ENCODE measurements at regions not wholly inside any gene's neighbourhood (a gene's known extent, or its start where the extent isn't known, plus 50 kb on each side); places are given as distances from the start of the nearest gene placed in this dataset.

GRCh38 chr3:83092521-83093221, 1331.2 kb upstream of the GBE1 start:
- H3K4me1 ChIP-seq (ENCODE audit: control insufficient read depth, insufficient read depth, low read length): no peaks in the 10 kb centered on the region
- H3K27ac ChIP-seq (ENCODE audit: low read depth, low read length): no peak overlapping the region
- no peak overlapping the region for H3K4me3 ChIP-seq (ENCODE audit: low read depth, low read length)
- no peaks in the 10 kb centered on the region for H3K36me3 ChIP-seq (ENCODE audit: control insufficient read depth, insufficient read depth, low read length)
- H3K9me3 ChIP-seq (ENCODE audit: control insufficient read depth, insufficient read depth, low read depth, low read length): no peaks in the 10 kb centered on the region
- H3K9ac ChIP-seq (ENCODE audit: low read length): no peak overlapping the region
- no peaks in the 10 kb centered on the region for H3K27me3 ChIP-seq (ENCODE audit: control insufficient read depth, insufficient read depth, low read length)

GRCh38 chr3:83076041-83076440, 1314.6 kb upstream of the GBE1 start:
- Histone ChIP-seq H3K27ac (ENCODE audit: low read depth, low read length) (no peak overlapping the region), H3K4me1 (ENCODE audit: control insufficient read depth, insufficient read depth, low read length) (no peaks in the 10 kb centered on the region), H3K36me3 (ENCODE audit: control insufficient read depth, insufficient read depth, low read length) (no peaks in the 10 kb centered on the region), H3K9me3 (ENCODE audit: control insufficient read depth, insufficient read depth, low read depth, low read length) (no peaks in the 10 kb centered on the region), H3K27me3 (ENCODE audit: control insufficient read depth, insufficient read depth, low read length) (no peaks in the 10 kb centered on the region), H3K4me3 (ENCODE audit: low read depth, low read length) (no peak overlapping the region), H3K9ac (ENCODE audit: low read length) (no peak overlapping the region)

- H3K9me3 ChIP-seq (ENCODE audit: control insufficient read depth, insufficient read depth, low read depth, low read length): no peaks in the 10 kb centered on the region
- no peaks in the 10 kb centered on the region for H3K36me3 ChIP-seq (ENCODE audit: control insufficient read depth, insufficient read depth, low read length)
Measured at GRCh38 chr3:83074485-83074884, 1313.0 kb upstream of the GBE1 start.

GRCh38 chr3:83065851-83066460, 1304.5 kb upstream of the GBE1 start:
- Histone ChIP-seq H3K27me3 (ENCODE audit: control insufficient read depth, insufficient read depth, low read length) (no peaks in the 10 kb centered on the region), H3K27ac (ENCODE audit: low read depth, low read length) (no peak overlapping the region), H3K4me1 (ENCODE audit: control insufficient read depth, insufficient read depth, low read length) (no peaks in the 10 kb centered on the region), H3K4me3 (ENCODE audit: low read depth, low read length) (no peak overlapping the region), H3K36me3 (ENCODE audit: control insufficient read depth, insufficient read depth, low read length) (no peaks in the 10 kb centered on the region), H3K9me3 (ENCODE audit: control insufficient read depth, insufficient read depth, low read depth, low read length) (peaks cover 11% of the 10 kb centered on the region), H3K9ac (ENCODE audit: low read length) (no peak overlapping the region)

More at GRCh38 chr3:83074485-83074884, 1313.0 kb upstream of the GBE1 start:
- Histone ChIP-seq H3K4me1 (ENCODE audit: control insufficient read depth, insufficient read depth, low read length) (no peaks in the 10 kb centered on the region), H3K27ac (ENCODE audit: low read depth, low read length) (no peak overlapping the region), H3K9ac (ENCODE audit: low read length) (no peak overlapping the region), H3K27me3 (ENCODE audit: control insufficient read depth, insufficient read depth, low read length) (no peaks in the 10 kb centered on the region), H3K4me3 (ENCODE audit: low read depth, low read length) (no peak overlapping the region)

GRCh38 chr3:83063446-83063845, 1302.0 kb upstream of the GBE1 start:
- Histone ChIP-seq H3K36me3 (ENCODE audit: control insufficient read depth, insufficient read depth, low read length) (no peaks in the 10 kb centered on the region), H3K27me3 (ENCODE audit: control insufficient read depth, insufficient read depth, low read length) (no peaks in the 10 kb centered on the region), H3K4me1 (ENCODE audit: control insufficient read depth, insufficient read depth, low read length) (no peaks in the 10 kb centered on the region), H3K9me3 (ENCODE audit: control insufficient read depth, insufficient read depth, low read depth, low read length) (peaks cover 22% of the 10 kb centered on the region), H3K4me3 (ENCODE audit: low read depth, low read length) (no peak overlapping the region), H3K9ac (ENCODE audit: low read length) (no peak overlapping the region), H3K27ac (ENCODE audit: low read depth, low read length) (no peak overlapping the region)

GRCh38 chr3:83048556-83048955, 1287.1 kb upstream of the GBE1 start:
- Histone ChIP-seq H3K36me3 (ENCODE audit: control insufficient read depth, insufficient read depth, low read length) (no peaks in the 10 kb centered on the region), H3K27me3 (ENCODE audit: control insufficient read depth, insufficient read depth, low read length) (no peaks in the 10 kb centered on the region), H3K4me3 (ENCODE audit: low read depth, low read length) (no peak overlapping the region), H3K9ac (ENCODE audit: low read length) (no peak overlapping the region), H3K9me3 (ENCODE audit: control insufficient read depth, insufficient read depth, low read depth, low read length) (no peaks in the 10 kb centered on the region), H3K4me1 (ENCODE audit: control insufficient read depth, insufficient read depth, low read length) (no peaks in the 10 kb centered on the region), H3K27ac (ENCODE audit: low read depth, low read length) (no peak overlapping the region)

- Histone ChIP-seq H3K27ac (ENCODE audit: low read depth, low read length) (no peak overlapping the region), H3K36me3 (ENCODE audit: control insufficient read depth, insufficient read depth, low read length) (no peaks in the 10 kb centered on the region), H3K4me1 (ENCODE audit: control insufficient read depth, insufficient read depth, low read length) (no peaks in the 10 kb centered on the region), H3K9me3 (ENCODE audit: control insufficient read depth, insufficient read depth, low read depth, low read length) (no peaks in the 10 kb centered on the region), H3K27me3 (ENCODE audit: control insufficient read depth, insufficient read depth, low read length) (no peaks in the 10 kb centered on the region), H3K9ac (ENCODE audit: low read length) (no peak overlapping the region), H3K4me3 (ENCODE audit: low read depth, low read length) (no peak overlapping the region)
Measured at GRCh38 chr3:83039422-83039821, 1278.0 kb upstream of the GBE1 start.

GRCh38 chr3:83035704-83036010, 1274.2 kb upstream of the GBE1 start:
- no peak overlapping the region for H3K9ac ChIP-seq (ENCODE audit: low read length)
- H3K4me1 ChIP-seq (ENCODE audit: control insufficient read depth, insufficient read depth, low read length): no peaks in the 10 kb centered on the region
- H3K36me3 ChIP-seq (ENCODE audit: control insufficient read depth, insufficient read depth, low read length): no peaks in the 10 kb centered on the region
- H3K4me3 ChIP-seq (ENCODE audit: low read depth, low read length): no peak overlapping the region
- H3K27me3 ChIP-seq (ENCODE audit: control insufficient read depth, insufficient read depth, low read length): no peaks in the 10 kb centered on the region
- no peak overlapping the region for H3K27ac ChIP-seq (ENCODE audit: low read depth, low read length)
- no peaks in the 10 kb centered on the region for H3K9me3 ChIP-seq (ENCODE audit: control insufficient read depth, insufficient read depth, low read depth, low read length)

- Histone ChIP-seq H3K4me1 (ENCODE audit: control insufficient read depth, insufficient read depth, low read length) (no peaks in the 10 kb centered on the region), H3K9ac (ENCODE audit: low read length) (no peak overlapping the region)
Measured at GRCh38 chr3:83034806-83035703, 1273.6 kb upstream of the GBE1 start.

GRCh38 chr3:83033133-83033532, 1271.7 kb upstream of the GBE1 start:
- Histone ChIP-seq H3K9ac (ENCODE audit: low read length) (no peak overlapping the region), H3K27me3 (ENCODE audit: control insufficient read depth, insufficient read depth, low read length) (no peaks in the 10 kb centered on the region), H3K9me3 (ENCODE audit: control insufficient read depth, insufficient read depth, low read depth, low read length) (no peaks in the 10 kb centered on the region), H3K4me3 (ENCODE audit: low read depth, low read length) (no peak overlapping the region), H3K36me3 (ENCODE audit: control insufficient read depth, insufficient read depth, low read length) (no peaks in the 10 kb centered on the region), H3K27ac (ENCODE audit: low read depth, low read length) (no peak overlapping the region), H3K4me1 (ENCODE audit: control insufficient read depth, insufficient read depth, low read length) (no peaks in the 10 kb centered on the region)

More at GRCh38 chr3:83034806-83035703, 1273.6 kb upstream of the GBE1 start:
- no peaks in the 10 kb centered on the region for H3K9me3 ChIP-seq (ENCODE audit: control insufficient read depth, insufficient read depth, low read depth, low read length)
- no peaks in the 10 kb centered on the region for H3K36me3 ChIP-seq (ENCODE audit: control insufficient read depth, insufficient read depth, low read length)
- H3K27ac ChIP-seq (ENCODE audit: low read depth, low read length): no peak overlapping the region
- H3K4me3 ChIP-seq (ENCODE audit: low read depth, low read length): no peak overlapping the region
- H3K27me3 ChIP-seq (ENCODE audit: control insufficient read depth, insufficient read depth, low read length): no peaks in the 10 kb centered on the region

- Histone ChIP-seq H3K36me3 (ENCODE audit: control insufficient read depth, insufficient read depth, low read length) (no peaks in the 10 kb centered on the region), H3K4me1 (ENCODE audit: control insufficient read depth, insufficient read depth, low read length) (no peaks in the 10 kb centered on the region), H3K27me3 (ENCODE audit: control insufficient read depth, insufficient read depth, low read length) (no peaks in the 10 kb centered on the region), H3K9ac (ENCODE audit: low read length) (no peak overlapping the region), H3K9me3 (ENCODE audit: control insufficient read depth, insufficient read depth, low read depth, low read length) (no peaks in the 10 kb centered on the region), H3K4me3 (ENCODE audit: low read depth, low read length) (no peak overlapping the region), H3K27ac (ENCODE audit: low read depth, low read length) (no peak overlapping the region)
Measured at GRCh38 chr3:83023086-83023485, 1261.6 kb upstream of the GBE1 start.

All from HUES6 (cell line).